ENCODE measurements at regions not wholly inside any gene's neighbourhood (a gene's known extent, or its start where the extent isn't known, plus 50 kb on each side); places are given as distances from the start of the nearest gene placed in this dataset.

DNA sequence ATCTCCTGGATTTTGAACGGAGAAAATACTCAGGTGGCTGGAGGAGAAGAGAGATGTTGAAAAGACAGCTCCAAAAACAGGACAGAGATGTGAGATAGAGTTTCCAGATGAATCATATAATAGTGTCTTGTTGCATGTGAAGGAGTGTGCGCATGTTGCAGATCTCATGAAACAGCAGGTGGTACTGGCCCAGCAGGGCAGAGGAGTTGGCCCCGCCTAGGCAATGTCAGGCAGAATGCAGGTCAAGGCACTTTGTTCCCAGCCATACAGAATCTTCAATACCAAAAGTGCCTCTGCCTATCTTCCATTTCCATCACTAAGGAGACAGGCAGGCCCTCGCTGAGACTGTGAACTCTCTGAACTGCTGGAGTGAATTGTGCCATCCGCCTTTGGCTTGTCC is 63.9 kb upstream of the FAT1 start:
- H3K36me3 ChIP-seq (ENCODE audit: control insufficient read depth, insufficient read depth, low read length): no peaks in the 10 kb centered on the region
- TF ChIP-seq, protein P1, sequence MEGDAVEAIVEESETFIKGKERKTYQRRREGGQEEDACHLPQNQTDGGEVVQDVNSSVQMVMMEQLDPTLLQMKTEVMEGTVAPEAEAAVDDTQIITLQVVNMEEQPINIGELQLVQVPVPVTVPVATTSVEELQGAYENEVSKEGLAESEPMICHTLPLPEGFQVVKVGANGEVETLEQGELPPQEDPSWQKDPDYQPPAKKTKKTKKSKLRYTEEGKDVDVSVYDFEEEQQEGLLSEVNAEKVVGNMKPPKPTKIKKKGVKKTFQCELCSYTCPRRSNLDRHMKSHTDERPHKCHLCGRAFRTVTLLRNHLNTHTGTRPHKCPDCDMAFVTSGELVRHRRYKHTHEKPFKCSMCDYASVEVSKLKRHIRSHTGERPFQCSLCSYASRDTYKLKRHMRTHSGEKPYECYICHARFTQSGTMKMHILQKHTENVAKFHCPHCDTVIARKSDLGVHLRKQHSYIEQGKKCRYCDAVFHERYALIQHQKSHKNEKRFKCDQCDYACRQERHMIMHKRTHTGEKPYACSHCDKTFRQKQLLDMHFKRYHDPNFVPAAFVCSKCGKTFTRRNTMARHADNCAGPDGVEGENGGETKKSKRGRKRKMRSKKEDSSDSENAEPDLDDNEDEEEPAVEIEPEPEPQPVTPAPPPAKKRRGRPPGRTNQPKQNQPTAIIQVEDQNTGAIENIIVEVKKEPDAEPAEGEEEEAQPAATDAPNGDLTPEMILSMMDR (IDR thresholded peaks at IDR 0.05; ENCODE audit: insufficient read depth, low read length, poor library complexity, severe bottlenecking): no peak
- no peak for DNase-seq (ENCODE audit: extremely low read depth, insufficient read length)
- H3K27me3 ChIP-seq (replicated peaks; ENCODE audit: control insufficient read depth, insufficient read depth, low read length): no peaks in the 10 kb centered on the region
- H3K4me3 ChIP-seq (replicated peaks; ENCODE audit: low read depth, low read length): no peak overlapping the region

DNA sequence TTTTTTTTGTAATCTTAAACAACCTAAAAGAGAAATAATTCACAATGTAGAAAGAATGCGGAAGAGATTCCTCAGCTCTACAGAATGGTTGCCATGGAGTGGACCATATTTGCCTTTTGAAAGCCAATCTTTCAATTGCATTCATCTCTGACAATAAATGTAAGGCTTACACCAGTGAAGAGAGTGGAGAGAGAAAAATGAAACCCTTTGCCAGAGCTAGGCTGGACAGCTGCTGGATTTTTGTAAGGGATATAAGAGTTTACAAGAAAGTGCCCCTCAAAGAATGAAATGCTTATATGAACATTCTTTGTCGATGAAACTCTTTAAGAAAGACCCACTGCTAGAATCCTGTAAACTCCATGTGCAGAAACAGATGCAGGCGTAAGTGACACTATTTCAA is 66.0 kb upstream of the FAT1 start:
- Histone ChIP-seq H3K27me3 (replicated peaks; ENCODE audit: control insufficient read depth, insufficient read depth, low read length) (no peaks in the 10 kb centered on the region), H3K36me3 (ENCODE audit: control insufficient read depth, insufficient read depth, low read length) (no peaks in the 10 kb centered on the region), H3K4me3 (replicated peaks; ENCODE audit: low read depth, low read length) (no peak overlapping the region)
- no peak for DNase-seq (ENCODE audit: extremely low read depth, insufficient read length)
- TF ChIP-seq, protein P1 (IDR thresholded peaks at IDR 0.05; ENCODE audit: insufficient read depth, low read length, poor library complexity, severe bottlenecking): no peak

DNA sequence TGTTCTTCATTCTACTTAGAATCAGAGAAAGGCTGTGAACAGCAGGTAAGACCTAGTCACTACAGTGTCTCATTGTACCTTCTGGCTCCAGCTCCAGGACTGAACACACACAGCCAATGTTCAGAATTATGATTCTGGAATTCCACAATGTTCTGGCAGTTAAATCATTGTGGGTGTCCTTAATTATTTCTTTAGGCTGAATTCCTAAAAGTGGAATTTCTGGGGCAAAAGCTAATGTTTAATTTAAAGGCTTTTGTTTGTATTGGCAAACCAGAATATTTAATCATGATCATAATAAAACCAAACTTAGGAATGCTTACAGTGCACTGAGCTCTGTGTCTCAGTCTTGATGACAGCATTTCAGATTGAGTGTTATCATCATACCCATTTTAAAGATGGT is 67.0 kb upstream of the FAT1 start:
- no peak overlapping the region for H3K4me3 ChIP-seq (replicated peaks; ENCODE audit: low read depth, low read length)
- no peaks in the 10 kb centered on the region for H3K27me3 ChIP-seq (replicated peaks; ENCODE audit: control insufficient read depth, insufficient read depth, low read length)
- TF ChIP-seq, protein P1 (IDR thresholded peaks at IDR 0.05; ENCODE audit: insufficient read depth, low read length, poor library complexity, severe bottlenecking): no peak
- no peak for DNase-seq (ENCODE audit: extremely low read depth, insufficient read length)
- H3K36me3 ChIP-seq (ENCODE audit: control insufficient read depth, insufficient read depth, low read length): no peaks in the 10 kb centered on the region

DNA sequence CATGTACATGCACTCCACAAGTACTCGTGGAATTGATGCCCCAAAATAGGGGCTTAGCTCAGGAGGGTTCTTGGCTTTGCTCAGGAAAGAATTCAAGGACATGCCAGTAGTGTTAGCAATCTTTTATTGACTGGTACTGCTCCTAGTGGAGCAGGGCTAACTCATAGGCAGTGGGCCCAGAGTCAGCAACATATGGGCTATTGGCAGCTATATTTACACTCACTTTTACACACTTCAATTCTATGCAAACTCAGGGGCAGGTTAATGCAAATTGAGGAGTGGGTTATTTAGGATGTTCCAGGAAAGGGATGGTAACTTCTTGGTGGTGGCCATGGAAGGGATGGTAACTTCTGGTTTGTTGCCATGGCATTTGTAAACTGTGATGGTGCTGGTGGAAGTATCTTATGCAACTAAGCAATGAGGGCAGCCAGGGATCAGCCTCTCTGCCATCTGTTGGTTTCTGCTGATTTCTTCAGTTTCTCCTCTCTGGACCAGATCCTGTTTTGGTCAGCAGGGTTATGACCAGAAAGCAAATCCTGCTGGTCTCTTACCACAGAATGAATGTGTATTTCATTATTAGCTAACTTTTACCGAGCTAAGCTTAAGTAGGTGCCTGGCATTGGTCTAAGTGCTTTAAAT is 69.2 kb upstream of the FAT1 start:
- TF ChIP-seq, protein P1 (IDR thresholded peaks at IDR 0.05; ENCODE audit: insufficient read depth, low read length, poor library complexity, severe bottlenecking): no peak
- Histone ChIP-seq H3K27me3 (replicated peaks; ENCODE audit: control insufficient read depth, insufficient read depth, low read length) (no peaks in the 10 kb centered on the region), H3K36me3 (ENCODE audit: control insufficient read depth, insufficient read depth, low read length) (no peaks in the 10 kb centered on the region), H3K4me3 (replicated peaks; ENCODE audit: low read depth, low read length) (no peak overlapping the region)
- DNase-seq (ENCODE audit: extremely low read depth, insufficient read length): no peak

DNA sequence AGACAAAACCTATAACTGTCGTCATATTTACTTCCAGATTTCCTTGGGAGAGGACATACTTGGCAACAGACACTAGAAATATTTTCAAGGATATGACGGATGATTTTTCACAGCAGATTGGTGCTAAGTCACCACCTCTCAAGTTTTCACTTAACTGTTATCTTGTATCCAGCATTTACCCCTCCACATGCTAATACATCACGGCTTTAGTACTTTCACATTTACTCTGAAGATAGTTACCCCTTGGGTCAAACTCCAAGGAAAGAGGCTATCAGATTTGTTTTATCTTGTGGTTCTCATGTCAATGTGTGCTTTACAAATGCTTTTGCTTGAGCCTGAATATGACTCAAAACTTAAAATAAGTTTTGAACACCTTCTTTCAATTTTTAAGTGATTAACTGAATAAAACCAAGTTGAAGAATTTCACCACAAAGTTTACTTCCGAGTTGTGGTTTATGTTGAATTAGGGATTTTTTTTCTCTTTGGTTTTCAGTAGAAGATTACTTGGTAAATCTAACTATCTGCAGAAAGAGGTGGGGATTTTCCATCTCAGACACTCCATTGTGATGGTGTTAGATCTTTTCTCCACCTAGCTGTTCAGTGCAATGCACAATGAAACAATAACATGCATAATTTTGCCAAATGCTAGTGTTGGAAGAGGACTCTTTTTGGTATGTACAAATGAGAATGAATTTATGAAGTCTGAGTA is 75.4 kb upstream of the FAT1 start:
- DNase-seq (ENCODE audit: extremely low read depth, insufficient read length): peak; percentile 8
- H3K36me3 ChIP-seq (ENCODE audit: control insufficient read depth, insufficient read depth, low read length): no peaks in the 10 kb centered on the region
- H3K27me3 ChIP-seq (replicated peaks; ENCODE audit: control insufficient read depth, insufficient read depth, low read length): no peaks in the 10 kb centered on the region
- no peak overlapping the region for H3K4me3 ChIP-seq (replicated peaks; ENCODE audit: low read depth, low read length)
- TF ChIP-seq, protein P1 (IDR thresholded peaks at IDR 0.05; ENCODE audit: insufficient read depth, low read length, poor library complexity, severe bottlenecking): no peak

Data from GM06990 (cell line).